C4-2B (cell line): ENCODE measurements at regions not wholly inside any gene's neighbourhood (a gene's known extent, or its start where the extent isn't known, plus 50 kb on each side); places are given as distances from the start of the nearest gene placed in this dataset.
"Not testable (repeated sequence)": the region's sequence is repeated elsewhere in the genome, so short reads cannot be mapped to it uniquely, and the experiment has no call there.

ENCODE experiments used
- H3K27ac ChIP-seq: fragments of 450-650 bp; 2 replicates; pipeline ENCODE4 v1.5.1; 2017
- CTCF ChIP-seq: fragments of 450-650 bp; conservative IDR thresholded peaks from 2 replicates; pipeline ENCODE4 v1.5.1; 2017; ENCODE audit warnings: mild to moderate bottlenecking
- ZFX ChIP-seq: fragments of 450-650 bp; IDR thresholded peaks from 2 replicates; pipeline ENCODE4 v1.6.1; 2017

GRCh38 chr9:104987743-104988142 is 59.8 kb upstream of the ABCA1 start:
- no peak overlapping the region for H3K27ac ChIP-seq
- TF ChIP-seq CTCF (no peak), ZFX (no peak)

- TF ChIP-seq CTCF (no peak), ZFX (no peak)
- H3K27ac ChIP-seq = no peak overlapping the region
Observed at GRCh38 chr9:104988539-104988938, 60.6 kb upstream of the ABCA1 start.

GRCh38 chr9:104991144-104991953 is 63.4 kb upstream of the ABCA1 start:
- TF ChIP-seq CTCF = no peak
- no peak for TF ChIP-seq ZFX
- peak overlapping the region; percentile 75 for H3K27ac ChIP-seq

GRCh38 chr9:104992659-104993058 is 64.7 kb upstream of the ABCA1 start:
- no peak overlapping the region for H3K27ac ChIP-seq
- no peak for TF ChIP-seq CTCF
- no peak for TF ChIP-seq ZFX

GRCh38 chr9:104993291-104993963 is 65.5 kb upstream of the ABCA1 start:
- no peak overlapping the region for H3K27ac ChIP-seq
- TF ChIP-seq CTCF (no peak), ZFX (no peak)

- no peak for TF ChIP-seq CTCF
- TF ChIP-seq ZFX = no peak
- no peak overlapping the region for H3K27ac ChIP-seq
Observed at GRCh38 chr9:104997536-104997935, 69.6 kb upstream of the ABCA1 start.

GRCh38 chr9:104999136-104999535 is 71.2 kb upstream of the ABCA1 start:
- H3K27ac ChIP-seq = no peak overlapping the region
- no peak for TF ChIP-seq CTCF
- TF ChIP-seq ZFX = no peak

GRCh38 chr9:105000529-105000928 is 72.6 kb upstream of the ABCA1 start:
- not testable (repeated sequence) for H3K27ac ChIP-seq
